ENCODE measurements at regions not wholly inside any gene's neighbourhood (a gene's known extent, or its start where the extent isn't known, plus 50 kb on each side); places are given as distances from the start of the nearest gene placed in this dataset.
A peak's percentile ranks its signal among the peaks of the same experiment; 100 is the strongest.
"Not testable (repeated sequence)": the region's sequence is repeated elsewhere in the genome, so short reads cannot be mapped to it uniquely, and the experiment has no call there.

GRCh38 chr1:229710746-229711145, 84.7 kb downstream of the URB2 start:
- no peak for DNase-seq

- DNase-seq, result no peak
Measured at GRCh38 chr1:229714306-229714705, 88.3 kb downstream of the URB2 start.

- DNase-seq, result peak; percentile 58 to 72
Measured at GRCh38 chr1:229714964-229715603, 89.0 kb downstream of the URB2 start.

GRCh38 chr1:229716069-229716468, 90.0 kb downstream of the URB2 start:
- DNase-seq, result no peak

- no peak for DNase-seq
Measured at GRCh38 chr1:229716704-229717103, 90.7 kb downstream of the URB2 start.

- DNase-seq, result no peak
Measured at GRCh38 chr1:229717786-229718576, 91.9 kb downstream of the URB2 start.

- no peak for DNase-seq
Measured at GRCh38 chr1:229726061-229726460, 100.0 kb downstream of the URB2 start.

GRCh38 chr1:229729916-229730315, 103.9 kb downstream of the URB2 start:
- no peak for DNase-seq

GRCh38 chr1:229730573-229730972, 104.5 kb downstream of the URB2 start:
- DNase-seq, result no peak

GRCh38 chr1:229732061-229732460, 106.0 kb downstream of the URB2 start:
- DNase-seq, result no peak

GRCh38 chr1:229736376-229736775, 110.3 kb downstream of the URB2 start:
- no peak for DNase-seq

- not testable (repeated sequence) for DNase-seq
Measured at GRCh38 chr1:229742614-229743013, 116.6 kb downstream of the URB2 start.

- DNase-seq, result no peak
Measured at GRCh38 chr1:229749992-229750391, 123.9 kb downstream of the URB2 start.

- no peak for DNase-seq
Measured at GRCh38 chr1:229751610-229752009, 125.6 kb downstream of the URB2 start.

- DNase-seq, result no peak
Measured at GRCh38 chr1:229752679-229753078, 126.6 kb downstream of the URB2 start.

GRCh38 chr1:229753764-229754551, 127.9 kb downstream of the URB2 start:
- DNase-seq, result no peak

GRCh38 chr1:229756666-229757065, 130.6 kb downstream of the URB2 start:
- no peak for DNase-seq

GRCh38 chr1:229757226-229757625, 131.2 kb downstream of the URB2 start:
- DNase-seq, result no peak

GRCh38 chr1:229758101-229759036, 132.3 kb downstream of the URB2 start:
- DNase-seq, result no peak

- DNase-seq, result no peak
Measured at GRCh38 chr1:229759037-229759435, 133.0 kb downstream of the URB2 start.

GRCh38 chr1:229759586-229759985, 133.5 kb downstream of the URB2 start:
- DNase-seq, result no peak

- no peak for DNase-seq
Measured at GRCh38 chr1:229760478-229760996, 134.5 kb downstream of the URB2 start.

All from activated CD4-positive, alpha-beta T cell treated with anti-CD3 and anti-CD28 coated beads, Interleukin-2, amount 50 U/mL, for 48 hours (primary cell).